H1 (cell line): ENCODE measurements at regions not wholly inside any gene's neighbourhood (a gene's known extent, or its start where the extent isn't known, plus 50 kb on each side); places are given as distances from the start of the nearest gene placed in this dataset.
"Not testable (repeated sequence)": the region's sequence is repeated elsewhere in the genome, so short reads cannot be mapped to it uniquely, and the experiment has no call there.

Experiments used
- CTCF ChIA-PET: fragments of 300-600 bp; sonication (Branson Sonifier 250); formaldehyde crosslinking; loops from one replicate; lab custom pipeline; 2021; ENCODE audit not compliant: partially characterized antibody; lab: Charles Lee
- POLR2A ChIA-PET: fragments of 300-600 bp; sonication (Branson Sonifier 250); formaldehyde crosslinking; loops from one replicate; lab custom pipeline; 2021; ENCODE audit warnings: inconsistent platforms; ENCODE audit not compliant: partially characterized antibody; lab: Charles Lee
- DNase-seq, 2 experiments: peaks; one replicate each; pipeline versions ENCODE4 v3.0.0 to v3.0.0-alpha.2; 2010 to 2022; ENCODE audit warnings: low spot score in 2 of 2, low read depth in 1 of 2, mixed read lengths in 1 of 2
- FAIRE-seq: peaks from 2 replicates; lab custom pipeline; 2011; peaks lifted over from hg19 to GRCh38; lab: Jason Lieb, UNC
- H2AFZ ChIP-seq: 2 replicates; pipeline ENCODE4 v1.8.1; 2012; ENCODE audit warnings: low read length, inconsistent platforms
- H2AK5ac ChIP-seq: 2 replicates; pipeline ENCODE4 v1.6.1; 2013; ENCODE audit warnings: low read depth, low read length
- H2BK120ac ChIP-seq: replicated peaks from 2 replicates; pipeline ENCODE3; 2013; ENCODE audit warnings: low read depth, low read length, inconsistent platforms
- H2BK12ac ChIP-seq: 2 replicates; pipeline ENCODE4 v1.6.1; 2013; ENCODE audit warnings: low read depth, low read length
- H2BK15ac ChIP-seq: 2 replicates; pipeline ENCODE4 v1.6.1; 2013; ENCODE audit warnings: low read length
- H2BK20ac ChIP-seq: 2 replicates; pipeline ENCODE4 v1.6.1; 2013; ENCODE audit warnings: low read length
- H2BK5ac ChIP-seq: 2 replicates; pipeline ENCODE4 v1.6.1; 2013; ENCODE audit warnings: low read depth, low read length
- H3K14ac ChIP-seq: 2 replicates; pipeline ENCODE4 v1.6.1; 2013; ENCODE audit warnings: inconsistent platforms; ENCODE audit not compliant: insufficient read length
- H3K18ac ChIP-seq: 2 replicates; pipeline ENCODE4 v1.6.1; 2013; ENCODE audit warnings: low read length; ENCODE audit errors: extremely low read depth
- H3K23ac ChIP-seq: 2 replicates; pipeline ENCODE4 v1.6.1; 2013; ENCODE audit warnings: inconsistent platforms; ENCODE audit not compliant: insufficient read length
- H3K23me2 ChIP-seq: 2 replicates; pipeline ENCODE4 v1.6.1; 2013; ENCODE audit warnings: low read depth, low read length
- H3K27ac ChIP-seq: 2 replicates; pipeline ENCODE4 v1.6.1; 2011; ENCODE audit warnings: low read depth, low read length, inconsistent platforms
- H3K27me3 ChIP-seq, 4 experiments: replicated peaks in 1 of 4; 1 replicate in 1 of 4; 2 replicates in 3 of 4; pipeline versions ENCODE4 v1.6.1 to v1.8.1; 2011 to 2013; ENCODE audit warnings: low read length in 3 of 4, mild to moderate bottlenecking in 3 of 4, inconsistent platforms in 2 of 4, mixed read lengths in 2 of 4, moderate library complexity in 1 of 4; ENCODE audit not compliant: control insufficient read depth in 3 of 4, insufficient read depth in 3 of 4; ENCODE audit errors: extremely low read depth in 1 of 4
- H3K36me3 ChIP-seq, 4 experiments: 2 replicates each; pipeline versions ENCODE4 v1.6.1 to v1.8.1; 2011 to 2013; ENCODE audit warnings: mild to moderate bottlenecking in 4 of 4, low read length in 3 of 4, moderate library complexity in 2 of 4, control low read depth in 1 of 4, inconsistent platforms in 1 of 4; ENCODE audit not compliant: insufficient read depth in 4 of 4, control insufficient read depth in 2 of 4
- H3K4ac ChIP-seq: replicated peaks from 2 replicates; pipeline ENCODE3; 2013; ENCODE audit warnings: low read length, low read depth, mixed read lengths, inconsistent platforms; ENCODE audit not compliant: insufficient read length
- H3K4me1 ChIP-seq, 4 experiments: replicated peaks in 1 of 4; 1 replicate in 1 of 4; 2 replicates in 3 of 4; pipeline versions ENCODE4 v1.6.1 to v1.8.1; 2011 to 2013; ENCODE audit warnings: low read length in 3 of 4, inconsistent platforms in 2 of 4, mixed read lengths in 1 of 4; ENCODE audit not compliant: insufficient read depth in 4 of 4, control insufficient read depth in 3 of 4
- H3K4me2 ChIP-seq, 2 experiments: 2 replicates each; pipeline versions ENCODE4 v1.6.1 to v1.8.1; 2011 to 2013; ENCODE audit warnings: low read depth in 2 of 2, low read length in 2 of 2, control low read depth in 1 of 2, inconsistent platforms in 1 of 2, mild to moderate bottlenecking in 1 of 2; ENCODE audit not compliant: insufficient read depth in 1 of 2
- H3K4me3 ChIP-seq, 4 experiments: fragments of 200-600, 300-600 bp in 1 of 4; sonication (generic), shearing (Covaris generic), sonication (Bioruptor Twin) in 1 of 4; 2 replicates each; pipeline versions ENCODE4 v1.5.1 to v1.8.1; 2011 to 2016; ENCODE audit warnings: low read length in 4 of 4, low read depth in 3 of 4, control low read depth in 2 of 4, inconsistent platforms in 2 of 4, mild to moderate bottlenecking in 2 of 4, mixed read lengths in 1 of 4, moderate library complexity in 1 of 4; ENCODE audit not compliant: insufficient read depth in 2 of 4; ENCODE audit errors: extremely low read depth in 1 of 4
- H3K56ac ChIP-seq: replicated peaks from 2 replicates; pipeline ENCODE3; 2013; ENCODE audit warnings: low read depth, mild to moderate bottlenecking, mixed read lengths, low read length, inconsistent platforms; ENCODE audit not compliant: insufficient read length
- H3K79me1 ChIP-seq: 2 replicates; pipeline ENCODE4 v1.6.1; 2013; ENCODE audit warnings: low read depth, low read length, control low read depth
- H3K79me2 ChIP-seq, 2 experiments: 2 replicates each; pipeline versions ENCODE4 v1.6.1 to v1.8.1; 2012 to 2013; ENCODE audit warnings: low read length in 2 of 2, mild to moderate bottlenecking in 2 of 2, inconsistent platforms in 1 of 2; ENCODE audit not compliant: insufficient read depth in 2 of 2, control insufficient read depth in 1 of 2
- H3K9ac ChIP-seq, 4 experiments: replicated peaks in 1 of 4; 1 replicate in 1 of 4; 2 replicates in 3 of 4; pipeline versions ENCODE4 v1.6.1 to v1.8.1; 2011 to 2013; ENCODE audit warnings: low read depth in 3 of 4, low read length in 3 of 4, control low read depth in 2 of 4, mild to moderate bottlenecking in 2 of 4, moderate library complexity in 2 of 4, inconsistent platforms in 1 of 4; ENCODE audit errors: extremely low read depth in 1 of 4
- H3K9me3 ChIP-seq, 2 experiments: 2 replicates each; pipeline versions ENCODE4 v1.6.1 to v1.8.1; 2012 to 2013; ENCODE audit warnings: mild to moderate bottlenecking in 2 of 2, moderate library complexity in 2 of 2, control low read depth in 1 of 2, inconsistent platforms in 1 of 2, low read depth in 1 of 2, low read length in 1 of 2, mixed read lengths in 1 of 2; ENCODE audit not compliant: insufficient read depth in 2 of 2
- H4K20me1 ChIP-seq, 2 experiments: replicated peaks in 1 of 2; 2 replicates each; pipeline versions ENCODE3 to v1.8.1; 2011 to 2013; ENCODE audit warnings: inconsistent platforms in 2 of 2, low read length in 2 of 2, mild to moderate bottlenecking in 1 of 2; ENCODE audit not compliant: insufficient read depth in 2 of 2, control insufficient read depth in 1 of 2
- H4K5ac ChIP-seq: 2 replicates; pipeline ENCODE4 v1.6.1; 2013; ENCODE audit warnings: low read length, low read depth, mixed read lengths, inconsistent platforms; ENCODE audit not compliant: insufficient read length
- H4K8ac ChIP-seq: 2 replicates; pipeline ENCODE4 v1.8.0; 2013; ENCODE audit warnings: mild to moderate bottlenecking, moderate library complexity, low read length, inconsistent platforms; ENCODE audit not compliant: insufficient read depth; ENCODE audit errors: extremely low read depth
- H4K91ac ChIP-seq: replicated peaks from 2 replicates; pipeline ENCODE3; 2013; ENCODE audit warnings: low read length, mixed read lengths, inconsistent platforms; ENCODE audit not compliant: insufficient read length
- WGBS, 2 experiments: shearing (Covaris generic) in 1 of 2; methylation state at CpG; one replicate each; pipeline versions ENCODE4 v1.1.6 to v1.1.7; 2013 to 2015; ENCODE audit warnings: low lambda C conversion rate in 2 of 2, mixed read lengths in 2 of 2, inconsistent platforms in 1 of 2, low coverage in 1 of 2, missing lambda C conversion rate in 1 of 2; ENCODE audit not compliant: insufficient replicate concordance in 2 of 2, insufficient coverage in 1 of 2, insufficient read length in 1 of 2; ENCODE audit errors: extremely low coverage in 1 of 2, missing lambda C conversion rate in 1 of 2; 5-methylcytosine and 5-hydroxymethylcytosine counted together

GRCh38 chr5:106999506-106999905 lies 671.2 kb downstream of the EFNA5 start:
- H3K27me3 ChIP-seq, H3K56ac ChIP-seq, H2BK120ac ChIP-seq, H3K9ac ChIP-seq, CTCF ChIA-PET, H3K4me2 ChIP-seq, H4K20me1 ChIP-seq, H2AK5ac ChIP-seq, H4K5ac ChIP-seq, H2BK15ac ChIP-seq, H3K23ac ChIP-seq, H3K4me3 ChIP-seq, H4K8ac ChIP-seq, H3K18ac ChIP-seq, DNase-seq, FAIRE-seq, H3K79me1 ChIP-seq, H3K23me2 ChIP-seq, H3K9me3 ChIP-seq, H3K4me1 ChIP-seq, H3K27ac ChIP-seq, H2BK5ac ChIP-seq, H3K4ac ChIP-seq, H4K91ac ChIP-seq, H2AFZ ChIP-seq, H2BK20ac ChIP-seq, H3K14ac ChIP-seq, H3K79me2 ChIP-seq, H2BK12ac ChIP-seq, H3K36me3 ChIP-seq: not testable (repeated sequence)
- 92% methylated on average over 6 of the region's 6 CpGs; no CpG with 5 or more reads in 1 of the 2 experiments for WGBS, 2 experiments
- POLR2A ChIA-PET, result interaction anchor here (1.7 to 2.4 kb wide), 2 partner anchors 8 to 11 kb away, joined by 5 to 7 read pairs; no protein-coding TSS in a partner anchor
